SU-DHL-6 (cell line): ENCODE measurements at regions not wholly inside any gene's neighbourhood (a gene's known extent, or its start where the extent isn't known, plus 50 kb on each side); places are given as distances from the start of the nearest gene placed in this dataset.

Experiments used
- H2AFZ ChIP-seq: fragments of 200-600 bp; sonication (generic); 2 replicates; pipeline ENCODE4 v1.6.1; 2014; ENCODE audit warnings: low read depth, mild to moderate bottlenecking, moderate library complexity, mixed read lengths, antibody characterized with exemption, low read length; ENCODE audit not compliant: severe bottlenecking
- H3F3A ChIP-seq: fragments of 200-600 bp; shearing (Covaris generic); 2 replicates; pipeline ENCODE4 v1.6.0; 2016; ENCODE audit warnings: antibody characterized with exemption, mild to moderate bottlenecking; ENCODE audit not compliant: insufficient read depth
- H3K27ac ChIP-seq: fragments of 200-600 bp; sonication (generic); 2 replicates; pipeline ENCODE4 v1.5.1; 2016; ENCODE audit warnings: low read depth, mild to moderate bottlenecking, low read length, moderate library complexity, mixed read lengths
- H3K27me3 ChIP-seq: fragments of 200-600 bp; sonication (generic), shearing (Covaris generic); 2 replicates; pipeline ENCODE4 v1.6.0; 2014; ENCODE audit warnings: mild to moderate bottlenecking, low read length
- H3K36me3 ChIP-seq: fragments of 200-600 bp; sonication (generic); 2 replicates; pipeline ENCODE4 v1.6.1; 2014; ENCODE audit warnings: mild to moderate bottlenecking, low read length, mixed read lengths
- H3K4me2 ChIP-seq: fragments of 300-600, 200-600 bp; shearing (Covaris generic), sonication (generic); 2 replicates; pipeline ENCODE4 v1.6.0; 2014; ENCODE audit warnings: low read length, low read depth, mild to moderate bottlenecking; ENCODE audit not compliant: poor library complexity, severe bottlenecking
- H3K4me3 ChIP-seq: fragments of 200-600 bp; sonication (generic); 2 replicates; pipeline ENCODE4 v1.5.1; 2014; ENCODE audit warnings: antibody characterized with exemption, low read length, mild to moderate bottlenecking, mixed read lengths; ENCODE audit not compliant: insufficient read depth, poor library complexity, severe bottlenecking
- H3K79me2 ChIP-seq: fragments of 200-600 bp; sonication (generic); 2 replicates; pipeline ENCODE4 v1.6.1; 2014; ENCODE audit warnings: mild to moderate bottlenecking, low read length, moderate library complexity; ENCODE audit not compliant: insufficient read depth
- H3K9ac ChIP-seq: fragments of 200-600 bp; sonication (generic); 2 replicates; pipeline ENCODE4 v1.7.0; 2014; ENCODE audit warnings: mild to moderate bottlenecking, low read length
- H3K9me2 ChIP-seq: fragments of 200-600 bp; sonication (generic); replicated peaks from 2 replicates; pipeline ENCODE4 v1.6.1; 2014; ENCODE audit warnings: low read length; ENCODE audit not compliant: insufficient read depth
- H3K9me3 ChIP-seq: fragments of 200-600 bp; sonication (generic); 2 replicates; pipeline ENCODE4 v1.6.1; 2014; ENCODE audit warnings: low read length, mixed read lengths; ENCODE audit not compliant: insufficient read depth
- H4K20me1 ChIP-seq: fragments of 200-600 bp; sonication (generic); 2 replicates; pipeline ENCODE4 v1.6.1; 2014; ENCODE audit warnings: low read depth, mild to moderate bottlenecking, antibody characterized with exemption, low read length, moderate library complexity, mixed read lengths
- EZH2phosphoT487 ChIP-seq: fragments of 200-600 bp; sonication (generic), shearing (Covaris generic); conservative IDR thresholded peaks from 2 replicates; pipeline ENCODE4 v1.6.1; 2018; ENCODE audit warnings: mild to moderate bottlenecking, antibody characterized with exemption, low read length, moderate library complexity, mixed read lengths
- TF ChIP-seq, protein P1 (sequence below): fragments of 200-600 bp; sonication (generic); IDR thresholded peaks from one replicate; pipeline ENCODE4 v1.5.1; 2017; ENCODE audit warnings: antibody characterized with exemption, mild to moderate bottlenecking, low read length, moderate library complexity; ENCODE audit not compliant: insufficient read depth, poor library complexity, severe bottlenecking

- H3K4me2 ChIP-seq: no peak overlapping the region
- no peaks in the 10 kb centered on the region for H3K27me3 ChIP-seq
- H3K9ac ChIP-seq: no peak overlapping the region
- H3K27ac ChIP-seq: no peak overlapping the region
- H3K9me3 ChIP-seq: no peaks in the 10 kb centered on the region
- H3F3A ChIP-seq: no peaks in the 10 kb centered on the region
- H2AFZ ChIP-seq: no peak overlapping the region
- no peaks in the 10 kb centered on the region for H3K9me2 ChIP-seq
- H3K4me3 ChIP-seq: no peak overlapping the region
- H4K20me1 ChIP-seq: no peaks in the 10 kb centered on the region
- TF ChIP-seq, protein P1, sequence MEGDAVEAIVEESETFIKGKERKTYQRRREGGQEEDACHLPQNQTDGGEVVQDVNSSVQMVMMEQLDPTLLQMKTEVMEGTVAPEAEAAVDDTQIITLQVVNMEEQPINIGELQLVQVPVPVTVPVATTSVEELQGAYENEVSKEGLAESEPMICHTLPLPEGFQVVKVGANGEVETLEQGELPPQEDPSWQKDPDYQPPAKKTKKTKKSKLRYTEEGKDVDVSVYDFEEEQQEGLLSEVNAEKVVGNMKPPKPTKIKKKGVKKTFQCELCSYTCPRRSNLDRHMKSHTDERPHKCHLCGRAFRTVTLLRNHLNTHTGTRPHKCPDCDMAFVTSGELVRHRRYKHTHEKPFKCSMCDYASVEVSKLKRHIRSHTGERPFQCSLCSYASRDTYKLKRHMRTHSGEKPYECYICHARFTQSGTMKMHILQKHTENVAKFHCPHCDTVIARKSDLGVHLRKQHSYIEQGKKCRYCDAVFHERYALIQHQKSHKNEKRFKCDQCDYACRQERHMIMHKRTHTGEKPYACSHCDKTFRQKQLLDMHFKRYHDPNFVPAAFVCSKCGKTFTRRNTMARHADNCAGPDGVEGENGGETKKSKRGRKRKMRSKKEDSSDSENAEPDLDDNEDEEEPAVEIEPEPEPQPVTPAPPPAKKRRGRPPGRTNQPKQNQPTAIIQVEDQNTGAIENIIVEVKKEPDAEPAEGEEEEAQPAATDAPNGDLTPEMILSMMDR: no peak
- TF ChIP-seq EZH2phosphoT487: no peak
- no peaks in the 10 kb centered on the region for H3K36me3 ChIP-seq
- H3K79me2 ChIP-seq: no peaks in the 10 kb centered on the region
Observed at GRCh38 chr20:11604339-11604738, 313.4 kb upstream of the BTBD3 start.

- Histone ChIP-seq H3K9me2 (no peaks in the 10 kb centered on the region), H3K4me3 (no peak overlapping the region), H3K36me3 (no peaks in the 10 kb centered on the region), H2AFZ (no peak overlapping the region), H3K27ac (no peak overlapping the region), H3K9ac (no peak overlapping the region), H3F3A (no peaks in the 10 kb centered on the region), H3K79me2 (no peaks in the 10 kb centered on the region), H3K9me3 (no peaks in the 10 kb centered on the region), H3K4me2 (no peak overlapping the region), H3K27me3 (no peaks in the 10 kb centered on the region), H4K20me1 (no peaks in the 10 kb centered on the region)
- TF ChIP-seq, protein P1: no peak
- TF ChIP-seq EZH2phosphoT487: no peak
Observed at GRCh38 chr20:11607047-11607446, 310.6 kb upstream of the BTBD3 start.

GRCh38 chr20:11608736-11609135 is 309.0 kb upstream of the BTBD3 start:
- Histone ChIP-seq H3K4me2 (no peak overlapping the region), H3F3A (no peaks in the 10 kb centered on the region)
- TF ChIP-seq EZH2phosphoT487: no peak
- TF ChIP-seq, protein P1: no peak

More at GRCh38 chr20:11608736-11609135, 309.0 kb upstream of the BTBD3 start:
- no peaks in the 10 kb centered on the region for H4K20me1 ChIP-seq
- H3K9me3 ChIP-seq: no peaks in the 10 kb centered on the region
- no peaks in the 10 kb centered on the region for H3K36me3 ChIP-seq
- no peaks in the 10 kb centered on the region for H3K79me2 ChIP-seq
- no peak overlapping the region for H3K4me3 ChIP-seq
- H2AFZ ChIP-seq: no peak overlapping the region
- no peak overlapping the region for H3K9ac ChIP-seq
- H3K27me3 ChIP-seq: no peaks in the 10 kb centered on the region
- H3K27ac ChIP-seq: no peak overlapping the region
- H3K9me2 ChIP-seq: no peaks in the 10 kb centered on the region
